Peyer's patch (tissue), 4 donors: ENCODE measurements at regions not wholly inside any gene's neighbourhood (a gene's known extent, or its start where the extent isn't known, plus 50 kb on each side); places are given as distances from the start of the nearest gene placed in this dataset.

Source experiments
- CTCF ChIP-seq, 6 experiments: fragments of 450-650 bp in 4 of 6; fragments of 200-600 bp in 2 of 6; sonication (generic) in 1 of 6; IDR thresholded peaks; one replicate each; pipeline ENCODE4 v1.5.1; 2017 to 2019; ENCODE audit warnings: antibody characterized with exemption in 6 of 6, mild to moderate bottlenecking in 3 of 6, moderate library complexity in 1 of 6
- POLR2A ChIP-seq, 2 donors: fragments of 450-650 bp; IDR thresholded peaks; one replicate each; pipeline ENCODE4 v1.5.1; 2017; ENCODE audit warnings: antibody characterized with exemption in 2 of 2, mild to moderate bottlenecking in 2 of 2, moderate library complexity in 2 of 2

GRCh38 chr6:27025351-27025750 lies 222.2 kb upstream of the PRSS16 start:
- TF ChIP-seq CTCF (IDR thresholded peaks at IDR 0.05), result no peak
- no peak for TF ChIP-seq POLR2A (IDR thresholded peaks at IDR 0.05)
